Liver (tissue), 8 donors: ENCODE measurements at regions not wholly inside any gene's neighbourhood (a gene's known extent, or its start where the extent isn't known, plus 50 kb on each side); places are given as distances from the start of the nearest gene placed in this dataset.
"Not testable (repeated sequence)": the region's sequence is repeated elsewhere in the genome, so short reads cannot be mapped to it uniquely, and the experiment has no call there.

Source experiments
- DNase-seq: peaks from one replicate; pipeline ENCODE4 v3.0.0-alpha.2; 2017; ENCODE audit warnings: low spot score
- H3K27ac ChIP-seq, 2 donors: one replicate each; pipeline ENCODE4 v1.7.0; 2013; ENCODE audit warnings: inconsistent platforms in 2 of 2, low read length in 2 of 2, control low read depth in 1 of 2, low read depth in 1 of 2, mild to moderate bottlenecking in 1 of 2
- H3K27me3 ChIP-seq, 4 donors: one replicate each; pipeline versions ENCODE4 v1.6.1 to v1.7.0; 2013; ENCODE audit warnings: low read length in 3 of 4, inconsistent platforms in 1 of 4, mild to moderate bottlenecking in 1 of 4, moderate library complexity in 1 of 4; ENCODE audit not compliant: control insufficient read depth in 4 of 4, insufficient read depth in 4 of 4
- H3K36me3 ChIP-seq, 4 donors: one replicate each; pipeline versions ENCODE4 v1.6.1 to v1.7.0; 2013; ENCODE audit warnings: low read length in 3 of 4, mild to moderate bottlenecking in 3 of 4, low read depth in 1 of 4, moderate library complexity in 1 of 4; ENCODE audit not compliant: control insufficient read depth in 4 of 4, insufficient read depth in 3 of 4
- H3K4me1 ChIP-seq, 4 donors: one replicate each; pipeline versions ENCODE4 v1.6.1 to v1.7.0; 2013; ENCODE audit warnings: low read length in 3 of 4, mild to moderate bottlenecking in 3 of 4, moderate library complexity in 1 of 4; ENCODE audit not compliant: control insufficient read depth in 4 of 4, insufficient read depth in 4 of 4
- H3K4me3 ChIP-seq, 3 donors: one replicate each; pipeline versions ENCODE4 v1.6.1 to v1.7.0; 2013; ENCODE audit warnings: low read length in 3 of 3, control low read depth in 1 of 3, low read depth in 1 of 3, mild to moderate bottlenecking in 1 of 3
- H3K9ac ChIP-seq, 2 donors: one replicate each; pipeline ENCODE4 v1.7.0; 2013; ENCODE audit warnings: low read length in 2 of 2, mild to moderate bottlenecking in 2 of 2, moderate library complexity in 2 of 2, control low read depth in 1 of 2, low read depth in 1 of 2
- H3K9me3 ChIP-seq, 4 donors: one replicate each; pipeline versions ENCODE4 v1.6.1 to v1.7.0; 2013; ENCODE audit warnings: low read length in 3 of 4; ENCODE audit not compliant: control insufficient read depth in 4 of 4
- CTCF ChIP-seq: fragments of 150-350 bp; IDR thresholded peaks from 2 replicates; pipeline ENCODE4 v1.5.1; 2017; ENCODE audit warnings: improper control_type of control experiment, low read depth, low read length; ENCODE audit not compliant: missing input control
- EGR1 ChIP-seq, 2 donors: IDR thresholded peaks; 2 replicates each; pipeline ENCODE4 v1.6.1; 2016 to 2018; ENCODE audit warnings: antibody characterized with exemption in 2 of 2, low read depth in 2 of 2
- FOXA1 ChIP-seq: IDR thresholded peaks from 2 replicates; pipeline ENCODE4 v1.6.1; 2016; ENCODE audit warnings: antibody characterized with exemption
- FOXA2 ChIP-seq: IDR thresholded peaks from 2 replicates; pipeline ENCODE4 v1.6.1; 2016; ENCODE audit warnings: antibody characterized with exemption
- GABPA ChIP-seq, 2 donors: IDR thresholded peaks in 1 of 2; conservative IDR thresholded peaks in 1 of 2; 2 replicates each; pipeline ENCODE4 v1.6.1; 2016; ENCODE audit warnings: antibody characterized with exemption in 2 of 2, mild to moderate bottlenecking in 1 of 2, moderate library complexity in 1 of 2
- HNF4A ChIP-seq, 2 donors: conservative IDR thresholded peaks; 2 replicates each; pipeline ENCODE4 v1.6.1; 2016; ENCODE audit warnings: antibody characterized with exemption in 2 of 2, mild to moderate bottlenecking in 2 of 2
- HNF4G ChIP-seq: IDR thresholded peaks from 2 replicates; pipeline ENCODE4 v1.6.1; 2016; ENCODE audit warnings: antibody characterized with exemption
- JUND ChIP-seq, 2 donors: IDR thresholded peaks; 2 replicates each; pipeline ENCODE4 v1.6.1; 2016; ENCODE audit warnings: antibody characterized with exemption in 2 of 2
- MAX ChIP-seq: IDR thresholded peaks from 2 replicates; pipeline ENCODE4 v1.6.1; 2016; ENCODE audit warnings: antibody characterized with exemption
- NR2F2 ChIP-seq: IDR thresholded peaks from 2 replicates; pipeline ENCODE4 v1.6.1; 2016; ENCODE audit warnings: antibody characterized with exemption
- RXRA ChIP-seq, 2 donors: IDR thresholded peaks; 2 replicates each; pipeline ENCODE4 v1.6.1; 2017 to 2018; ENCODE audit warnings: antibody characterized with exemption in 2 of 2, mild to moderate bottlenecking in 1 of 2
- SP1 ChIP-seq: IDR thresholded peaks from 2 replicates; pipeline ENCODE4 v1.6.1; 2018; ENCODE audit warnings: antibody characterized with exemption, mild to moderate bottlenecking
- ZBTB33 ChIP-seq: IDR thresholded peaks from 2 replicates; pipeline ENCODE4 v1.6.1; 2016; ENCODE audit warnings: antibody characterized with exemption
- WGBS: extraction: QIAGEN DNeasy Blood & Tissue Kit; methylation state at CpG from one replicate; pipeline ENCODE4 v1.1.7; 2013; 5-methylcytosine and 5-hydroxymethylcytosine counted together
- TF ChIP-seq, protein P1 (sequence below): IDR thresholded peaks from 2 replicates; pipeline ENCODE4 v1.6.1; 2016; ENCODE audit warnings: antibody characterized with exemption
- TF ChIP-seq, protein P2 (sequence below): IDR thresholded peaks from 2 replicates; pipeline ENCODE4 v1.6.1; 2016; ENCODE audit warnings: antibody characterized with exemption, mild to moderate bottlenecking
- donor health status: healthy.
- donor health status: healthy.
- donor health status: healthy.
- donor health status: healthy.
- donor health status: healthy.

GRCh38 chr14:38944691-38945090 is 158.3 kb downstream of the SEC23A start:
- H3K9ac ChIP-seq: no peak overlapping the region
- no peak overlapping the region for H3K4me3 ChIP-seq
- no peaks in the 10 kb centered on the region for H3K36me3 ChIP-seq
- H3K27me3 ChIP-seq: no peaks in the 10 kb centered on the region
- H3K4me1 ChIP-seq: no peaks in the 10 kb centered on the region
- H3K9me3 ChIP-seq: no peaks in the 10 kb centered on the region
- 79% methylated on average over 3 of the region's 3 CpGs for WGBS
- no peak for DNase-seq
- TF ChIP-seq NR2F2: no peak
- no peak for TF ChIP-seq JUND (IDR thresholded peaks at IDR 0.05)
- TF ChIP-seq EGR1 (IDR thresholded peaks at IDR 0.05; ENCODE audit: low read depth in 2 of 2): no peak
- TF ChIP-seq RXRA (IDR thresholded peaks at IDR 0.05): no peak
- TF ChIP-seq FOXA2: no peak
- no peak for TF ChIP-seq ZBTB33
- no peak for TF ChIP-seq MAX
- TF ChIP-seq HNF4A (conservative IDR thresholded peaks at IDR 0.05): no peak
- TF ChIP-seq SP1: no peak
- TF ChIP-seq, protein P1, sequence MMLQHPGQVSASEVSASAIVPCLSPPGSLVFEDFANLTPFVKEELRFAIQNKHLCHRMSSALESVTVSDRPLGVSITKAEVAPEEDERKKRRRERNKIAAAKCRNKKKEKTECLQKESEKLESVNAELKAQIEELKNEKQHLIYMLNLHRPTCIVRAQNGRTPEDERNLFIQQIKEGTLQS: no peak
- TF ChIP-seq CTCF: no peak
- no peak for TF ChIP-seq HNF4G
- TF ChIP-seq GABPA (IDR thresholded peaks at IDR 0.05 in 1 of 2, conservative IDR thresholded peaks at IDR 0.05 in 1 of 2): no peak
- no peak for TF ChIP-seq FOXA1
- TF ChIP-seq, protein P2, sequence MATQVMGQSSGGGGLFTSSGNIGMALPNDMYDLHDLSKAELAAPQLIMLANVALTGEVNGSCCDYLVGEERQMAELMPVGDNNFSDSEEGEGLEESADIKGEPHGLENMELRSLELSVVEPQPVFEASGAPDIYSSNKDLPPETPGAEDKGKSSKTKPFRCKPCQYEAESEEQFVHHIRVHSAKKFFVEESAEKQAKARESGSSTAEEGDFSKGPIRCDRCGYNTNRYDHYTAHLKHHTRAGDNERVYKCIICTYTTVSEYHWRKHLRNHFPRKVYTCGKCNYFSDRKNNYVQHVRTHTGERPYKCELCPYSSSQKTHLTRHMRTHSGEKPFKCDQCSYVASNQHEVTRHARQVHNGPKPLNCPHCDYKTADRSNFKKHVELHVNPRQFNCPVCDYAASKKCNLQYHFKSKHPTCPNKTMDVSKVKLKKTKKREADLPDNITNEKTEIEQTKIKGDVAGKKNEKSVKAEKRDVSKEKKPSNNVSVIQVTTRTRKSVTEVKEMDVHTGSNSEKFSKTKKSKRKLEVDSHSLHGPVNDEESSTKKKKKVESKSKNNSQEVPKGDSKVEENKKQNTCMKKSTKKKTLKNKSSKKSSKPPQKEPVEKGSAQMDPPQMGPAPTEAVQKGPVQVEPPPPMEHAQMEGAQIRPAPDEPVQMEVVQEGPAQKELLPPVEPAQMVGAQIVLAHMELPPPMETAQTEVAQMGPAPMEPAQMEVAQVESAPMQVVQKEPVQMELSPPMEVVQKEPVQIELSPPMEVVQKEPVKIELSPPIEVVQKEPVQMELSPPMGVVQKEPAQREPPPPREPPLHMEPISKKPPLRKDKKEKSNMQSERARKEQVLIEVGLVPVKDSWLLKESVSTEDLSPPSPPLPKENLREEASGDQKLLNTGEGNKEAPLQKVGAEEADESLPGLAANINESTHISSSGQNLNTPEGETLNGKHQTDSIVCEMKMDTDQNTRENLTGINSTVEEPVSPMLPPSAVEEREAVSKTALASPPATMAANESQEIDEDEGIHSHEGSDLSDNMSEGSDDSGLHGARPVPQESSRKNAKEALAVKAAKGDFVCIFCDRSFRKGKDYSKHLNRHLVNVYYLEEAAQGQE: no peak
- H3K27ac ChIP-seq: no peak overlapping the region

DNA sequence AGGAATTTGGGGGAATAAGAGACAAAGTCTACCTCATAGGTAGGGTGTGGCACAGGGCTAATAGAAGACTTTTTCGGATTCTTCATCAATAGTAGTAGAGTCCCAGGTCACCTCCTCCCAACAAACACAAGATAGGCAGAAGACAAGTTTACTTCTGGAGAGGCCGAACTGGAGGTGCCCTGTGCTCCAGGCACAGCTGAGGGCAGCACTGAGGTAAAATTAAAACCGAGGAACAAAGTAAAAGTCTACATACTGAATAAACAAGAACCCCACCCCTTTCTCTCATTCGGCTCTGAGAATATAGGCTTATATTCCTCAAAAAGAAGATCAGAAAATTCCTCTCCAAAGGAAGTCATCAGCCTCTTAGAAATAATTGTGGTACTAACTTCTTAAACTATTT is 161.5 kb downstream of the SEC23A start:
- DNase-seq: no peak
- 78% methylated on average over 4 of the region's 4 CpGs for WGBS

GRCh38 chr14:38932653-38933000 is 170.4 kb downstream of the SEC23A start:
- H3K9ac ChIP-seq, H3K27ac ChIP-seq, H3K9me3 ChIP-seq, DNase-seq, H3K27me3 ChIP-seq, H3K4me3 ChIP-seq, H3K36me3 ChIP-seq, H3K4me1 ChIP-seq: not testable (repeated sequence)
- 93% methylated on average over 3 of the region's 3 CpGs for WGBS

More for the DNA sequence above, 161.5 kb downstream of the SEC23A start:
- Histone ChIP-seq H3K4me3 (no peak overlapping the region), H3K9ac (no peak overlapping the region), H3K9me3 (no peaks in the 10 kb centered on the region), H3K27ac (no peak overlapping the region), H3K27me3 (no peaks in the 10 kb centered on the region), H3K4me1 (no peaks in the 10 kb centered on the region), H3K36me3 (no peaks in the 10 kb centered on the region)
- TF ChIP-seq JUND (IDR thresholded peaks at IDR 0.05): no peak
- TF ChIP-seq HNF4A (conservative IDR thresholded peaks at IDR 0.05): no peak
- TF ChIP-seq ZBTB33: no peak
- TF ChIP-seq FOXA2: no peak
